NCI-H128 (cell line): ENCODE measurements at regions not wholly inside any gene's neighbourhood (a gene's known extent, or its start where the extent isn't known, plus 50 kb on each side); places are given as distances from the start of the nearest gene placed in this dataset.

Experiments
- DNase-seq: peaks from one replicate; lab custom pipeline; 2025; ENCODE audit not compliant: unreplicated experiment; lab: John Stamatoyannopoulos, UW

- DNase-seq = no peak
Observed at GRCh38 chr6:77979204-77979603, 326.4 kb downstream of the MEI4 start.

- no peak for DNase-seq
Observed at GRCh38 chr6:77986380-77987034, 333.7 kb downstream of the MEI4 start.

- DNase-seq = no peak
Observed at GRCh38 chr6:77987035-77987384, 334.2 kb downstream of the MEI4 start.

- no peak for DNase-seq
Observed at GRCh38 chr6:78010130-78010529, 357.3 kb downstream of the MEI4 start.

GRCh38 chr6:78020586-78020985, 367.7 kb downstream of the MEI4 start:
- DNase-seq = no peak

- DNase-seq = no peak
Observed at GRCh38 chr6:78025502-78025901, 372.7 kb downstream of the MEI4 start.

GRCh38 chr6:78031228-78031627, 378.4 kb downstream of the MEI4 start:
- no peak for DNase-seq

GRCh38 chr6:78059171-78059570, 406.3 kb downstream of the MEI4 start:
- no peak for DNase-seq

- no peak for DNase-seq
Observed at GRCh38 chr6:78062993-78063392, 410.2 kb downstream of the MEI4 start.

- no peak for DNase-seq
Observed at GRCh38 chr6:78076371-78076770, 423.5 kb downstream of the MEI4 start.

- no peak for DNase-seq
Observed at GRCh38 chr6:78089531-78089930, 436.7 kb downstream of the MEI4 start.

GRCh38 chr6:78093906-78094305, 441.1 kb downstream of the MEI4 start:
- no peak for DNase-seq

GRCh38 chr6:78101387-78101786, 448.5 kb downstream of the MEI4 start:
- no peak for DNase-seq

- DNase-seq = no peak
Observed at GRCh38 chr6:78110641-78111040, 457.8 kb downstream of the MEI4 start.

- no peak for DNase-seq
Observed at GRCh38 chr6:78117966-78118365, 465.1 kb downstream of the MEI4 start.

- no peak for DNase-seq
Observed at GRCh38 chr6:78131521-78131920, 478.7 kb downstream of the MEI4 start.

GRCh38 chr6:78132671-78133410, 480.0 kb downstream of the MEI4 start:
- no peak for DNase-seq

- DNase-seq = no peak
Observed at GRCh38 chr6:78150425-78150824, 497.6 kb downstream of the MEI4 start.

GRCh38 chr6:78153976-78154375, 501.1 kb downstream of the MEI4 start:
- DNase-seq = no peak

GRCh38 chr6:78157606-78158005, 504.8 kb downstream of the MEI4 start:
- DNase-seq = no peak

- no peak for DNase-seq
Observed at GRCh38 chr6:78188891-78189290, 536.1 kb downstream of the MEI4 start.

- no peak for DNase-seq
Observed at GRCh38 chr6:78192057-78192456, 539.2 kb downstream of the MEI4 start.

- DNase-seq = no peak
Observed at GRCh38 chr6:78199044-78199443, 546.2 kb downstream of the MEI4 start.
